GM12878 (cell line): ENCODE measurements at regions not wholly inside any gene's neighbourhood (a gene's known extent, or its start where the extent isn't known, plus 50 kb on each side); places are given as distances from the start of the nearest gene placed in this dataset.

Source experiments
- ATAC-seq: fragments of 200-7000 bp; cut with Tn5 transposase; 3 replicates; pipeline ENCODE4 v1.9.1; 2020; ENCODE audit warnings: mild to moderate bottlenecking, moderate library complexity
- BruUV-seq: library from RNA; stranded (reverse); fragments of 400-500 nt; replicated peaks from 2 replicates; lab custom pipeline; 2021; lab: Mats Ljungman, UMichigan
- CTCF ChIA-PET: fragments of 300-600 bp; sonication (Branson Sonifier 250); formaldehyde crosslinking; extraction: SDS; loops from one replicate; lab custom pipeline; 2021; ENCODE audit warnings: inconsistent platforms; lab: Yijun Ruan, JAX
- POLR2A ChIA-PET: fragments of 350-600 bp; formaldehyde crosslinking; extraction: SDS; loops from one replicate; lab custom pipeline; 2021; ENCODE audit warnings: inconsistent platforms; lab: Charles Lee
- RAD21 ChIA-PET: fragments of 300-600 bp; sonication (Branson Sonifier 250); formaldehyde crosslinking; loops from one replicate; lab custom pipeline; 2023; ENCODE audit warnings: antibody characterized with exemption; ENCODE audit not compliant: unreplicated experiment; lab: Charles Lee
- SMC1A ChIA-PET: fragments of 300-600 bp; sonication (Branson Sonifier 250); formaldehyde crosslinking; loops from one replicate; lab custom pipeline; 2023; ENCODE audit not compliant: unreplicated experiment, uncharacterized antibody; lab: Charles Lee
- DNase-seq: peaks from one replicate; pipeline ENCODE4 v3.0.0-alpha.2; 2011; ENCODE audit warnings: low read depth, low spot score
- FAIRE-seq: peaks from 3 replicates; lab custom pipeline; 2011; peaks lifted over from hg19 to GRCh38; lab: Jason Lieb, UNC
- H2AFZ ChIP-seq: 2 replicates; pipeline ENCODE4 v1.6.0; 2011; ENCODE audit warnings: low read depth, low read length, control low read depth; ENCODE audit not compliant: control insufficient read depth
- H3K27ac ChIP-seq: 2 replicates; pipeline ENCODE4 v1.5.1; 2011; ENCODE audit warnings: control low read depth; ENCODE audit not compliant: control insufficient read depth, insufficient read depth
- H3K27me3 ChIP-seq, 2 experiments: replicated peaks in 1 of 2; 2 replicates each; pipeline versions ENCODE4 v1.6.0 to v1.6.1; 2011; ENCODE audit warnings: low read length in 1 of 2; ENCODE audit not compliant: control insufficient read depth in 2 of 2, insufficient read depth in 2 of 2
- H3K36me3 ChIP-seq, 2 experiments: 2 replicates each; pipeline ENCODE4 v1.5.1; 2011; ENCODE audit warnings: low read length in 1 of 2; ENCODE audit not compliant: control insufficient read depth in 2 of 2, insufficient read depth in 2 of 2
- H3K4me1 ChIP-seq: 2 replicates; pipeline ENCODE4 v1.6.1; 2011; ENCODE audit warnings: mild to moderate bottlenecking, low read length, moderate library complexity, mixed read lengths; ENCODE audit not compliant: control insufficient read depth, insufficient read depth
- H3K4me2 ChIP-seq: 2 replicates; pipeline ENCODE4 v1.6.0; 2011; ENCODE audit warnings: control low read depth; ENCODE audit not compliant: control insufficient read depth, insufficient read depth
- H3K4me3 ChIP-seq: fragments of 200-600 bp; sonication (generic); 2 replicates; pipeline ENCODE4 v1.5.1; 2016
- H3K79me2 ChIP-seq: 2 replicates; pipeline ENCODE4 v1.6.0; 2011; ENCODE audit warnings: low read length; ENCODE audit not compliant: control insufficient read depth, insufficient read depth
- H3K9ac ChIP-seq: 2 replicates; pipeline ENCODE4 v1.8.0; 2011; ENCODE audit warnings: low read length, control low read depth, mixed read lengths; ENCODE audit not compliant: control insufficient read depth, insufficient read depth
- H3K9me3 ChIP-seq: replicated peaks from 3 replicates; pipeline ENCODE4 v1.5.1; 2011; ENCODE audit warnings: mild to moderate bottlenecking, low read length; ENCODE audit not compliant: control insufficient read depth, insufficient read depth
- H4K20me1 ChIP-seq: 2 replicates; pipeline ENCODE4 v1.6.0; 2011; ENCODE audit not compliant: control insufficient read depth, insufficient read depth
- DPF2 ChIP-seq: fragments of 450-650 bp; IDR thresholded peaks from 2 replicates; pipeline ENCODE4 v1.6.1; 2017; ENCODE audit warnings: mild to moderate bottlenecking
- FOXM1 ChIP-seq: IDR thresholded peaks from 2 replicates; pipeline ENCODE4 v1.6.1; 2012; ENCODE audit warnings: low read depth, mild to moderate bottlenecking, inconsistent platforms, low read length, moderate library complexity
- HDGF ChIP-seq: fragments of 450-650 bp; IDR thresholded peaks from 2 replicates; pipeline ENCODE4 v1.6.1; 2016; ENCODE audit warnings: antibody characterized with exemption
- IKZF2 ChIP-seq, 2 experiments: fragments of 450-650 bp; IDR thresholded peaks; 2 replicates each; pipeline ENCODE4 v1.6.1; 2017; ENCODE audit warnings: mild to moderate bottlenecking in 2 of 2, moderate library complexity in 2 of 2
- IRF4 ChIP-seq: IDR thresholded peaks from 2 replicates; pipeline ENCODE4 v1.6.1; 2011; ENCODE audit warnings: low read depth, low read length
- JUND ChIP-seq: IDR thresholded peaks from 2 replicates; pipeline ENCODE4 v1.6.1; 2012; ENCODE audit warnings: low read depth, mild to moderate bottlenecking, low read length, improper control_type of control experiment, moderate library complexity
- LARP7 ChIP-seq: fragments of 450-650 bp; IDR thresholded peaks from 2 replicates; pipeline ENCODE4 v1.6.1; 2017; ENCODE audit warnings: mild to moderate bottlenecking
- NFIC ChIP-seq: IDR thresholded peaks from 2 replicates; pipeline ENCODE4 v1.6.1; 2012; ENCODE audit warnings: low read depth, mild to moderate bottlenecking, inconsistent platforms, low read length, moderate library complexity
- NFYA ChIP-seq: IDR thresholded peaks from 2 replicates; pipeline ENCODE4 v1.6.1; 2011; ENCODE audit warnings: low read depth, mild to moderate bottlenecking, low read length, improper control_type of control experiment, borderline replicate concordance
- SMARCA5 ChIP-seq: fragments of 450-650 bp; IDR thresholded peaks from 2 replicates; pipeline ENCODE4 v1.6.1; 2017; ENCODE audit warnings: mild to moderate bottlenecking
- TARDBP ChIP-seq: IDR thresholded peaks from 2 replicates; pipeline ENCODE4 v1.6.1; 2016; ENCODE audit warnings: borderline replicate concordance
- TBL1XR1 ChIP-seq: IDR thresholded peaks from 2 replicates; pipeline ENCODE4 v1.6.1; 2012; ENCODE audit warnings: low read depth, low read length, improper control_type of control experiment
- YY1 ChIP-seq: IDR thresholded peaks from 2 replicates; pipeline ENCODE4 v1.6.1; 2011; ENCODE audit warnings: low read depth, mild to moderate bottlenecking, low read length
- ZNF622 ChIP-seq: fragments of 450-650 bp; IDR thresholded peaks from 2 replicates; pipeline ENCODE4 v1.6.1; 2017; ENCODE audit warnings: mild to moderate bottlenecking, inconsistent platforms
- WGBS: methylation state at CpG from one replicate; pipeline ENCODE4 v1.1.6; 2016; ENCODE audit warnings: low lambda C conversion rate; ENCODE audit not compliant: insufficient replicate concordance, insufficient coverage; ENCODE audit errors: missing lambda C conversion rate; 5-methylcytosine and 5-hydroxymethylcytosine counted together
- in situ Hi-C: fragments of 300-500 bp; cut with MboI; formaldehyde crosslinking; loops from 9 replicates; pipeline ENCODE4 v1.14.3; 2018; ENCODE audit warnings: mixed read lengths
- intact Hi-C: fragments of 100-400 bp; cut with micrococcal nuclease; formaldehyde crosslinking; loops from one replicate; pipeline ENCODE4 v1.14.2; 2022; ENCODE audit not compliant: unreplicated experiment
- TF ChIP-seq, protein P1 (sequence below): fragments of 450-650 bp; formaldehyde crosslinking; IDR thresholded peaks from 2 replicates; pipeline ENCODE4 v1.5.0; 2022; ENCODE audit warnings: mild to moderate bottlenecking, missing genetic modification characterization

DNA sequence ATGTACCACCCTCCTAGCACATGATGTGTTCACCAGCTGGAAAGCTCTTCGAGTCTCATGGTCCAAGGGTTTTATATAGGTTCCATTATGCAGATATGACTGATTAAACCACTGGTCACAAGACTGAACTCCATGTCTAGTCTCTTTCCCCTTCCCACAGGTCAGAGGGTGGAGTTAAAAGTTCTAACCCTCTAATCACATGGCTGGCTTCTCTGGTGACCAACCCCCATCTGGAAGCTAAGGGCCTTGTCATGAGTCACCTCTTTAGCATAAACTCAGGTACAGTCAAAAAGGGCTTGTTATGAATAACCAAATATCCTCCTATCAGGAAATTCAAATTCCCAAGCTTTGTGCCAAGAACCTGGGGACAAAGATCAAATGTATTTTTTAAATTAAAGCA, 52.0 kb upstream of the KLHL31 start:
- ChIA-PET POLR2A (interaction anchor here (0.6 kb wide), 1 partner anchor 550 kb away, joined by 7 read pairs; no protein-coding TSS in a partner anchor), SMC1A (interaction anchor here (1.5 kb wide), 1 partner anchor 8 kb away, joined by 4 read pairs; no protein-coding TSS in a partner anchor)
- no peak overlapping the region for H3K9ac ChIP-seq
- WGBS, result 0% methylated on average over 1 of the region's 1 CpG
- no peaks in the 10 kb centered on the region for H3K79me2 ChIP-seq
- in situ Hi-C loops, result no loop called here
- TF ChIP-seq, protein P1, sequence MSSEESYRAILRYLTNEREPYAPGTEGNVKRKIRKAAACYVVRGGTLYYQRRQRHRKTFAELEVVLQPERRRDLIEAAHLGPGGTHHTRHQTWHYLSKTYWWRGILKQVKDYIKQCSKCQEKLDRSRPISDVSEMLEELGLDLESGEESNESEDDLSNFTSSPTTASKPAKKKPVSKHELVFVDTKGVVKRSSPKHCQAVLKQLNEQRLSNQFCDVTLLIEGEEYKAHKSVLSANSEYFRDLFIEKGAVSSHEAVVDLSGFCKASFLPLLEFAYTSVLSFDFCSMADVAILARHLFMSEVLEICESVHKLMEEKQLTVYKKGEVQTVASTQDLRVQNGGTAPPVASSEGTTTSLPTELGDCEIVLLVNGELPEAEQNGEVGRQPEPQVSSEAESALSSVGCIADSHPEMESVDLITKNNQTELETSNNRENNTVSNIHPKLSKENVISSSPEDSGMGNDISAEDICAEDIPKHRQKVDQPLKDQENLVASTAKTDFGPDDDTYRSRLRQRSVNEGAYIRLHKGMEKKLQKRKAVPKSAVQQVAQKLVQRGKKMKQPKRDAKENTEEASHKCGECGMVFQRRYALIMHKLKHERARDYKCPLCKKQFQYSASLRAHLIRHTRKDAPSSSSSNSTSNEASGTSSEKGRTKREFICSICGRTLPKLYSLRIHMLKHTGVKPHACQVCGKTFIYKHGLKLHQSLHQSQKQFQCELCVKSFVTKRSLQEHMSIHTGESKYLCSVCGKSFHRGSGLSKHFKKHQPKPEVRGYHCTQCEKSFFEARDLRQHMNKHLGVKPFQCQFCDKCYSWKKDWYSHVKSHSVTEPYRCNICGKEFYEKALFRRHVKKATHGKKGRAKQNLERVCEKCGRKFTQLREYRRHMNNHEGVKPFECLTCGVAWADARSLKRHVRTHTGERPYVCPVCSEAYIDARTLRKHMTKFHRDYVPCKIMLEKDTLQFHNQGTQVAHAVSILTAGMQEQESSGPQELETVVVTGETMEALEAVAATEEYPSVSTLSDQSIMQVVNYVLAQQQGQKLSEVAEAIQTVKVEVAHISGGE (CRISPR knock-in tag), result no peak
- no peak for TF ChIP-seq IKZF2 (IDR thresholded peaks at IDR 0.05)
- no peak for TF ChIP-seq DPF2
- no peak for TF ChIP-seq IRF4
- no peak for TF ChIP-seq ZNF622
- TF ChIP-seq SMARCA5, result no peak
- no peak for TF ChIP-seq NFIC
- no peak for TF ChIP-seq YY1
- TF ChIP-seq NFYA, result no peak
- TF ChIP-seq LARP7, result no peak
- no peak for TF ChIP-seq TBL1XR1
- no peak for TF ChIP-seq FOXM1
- no peak for TF ChIP-seq JUND
- TF ChIP-seq TARDBP, result no peak
- TF ChIP-seq HDGF, result no peak
- TF ChIP-seq, all 136 proteins: peak for 0
- BruUV-seq, result no TSS peak
- Histone ChIP-seq H3K27me3 (no peaks in the 10 kb centered on the region; a peak in 2 of 4 replicates), H3K9me3 (no peaks in the 10 kb centered on the region), H3K4me3 (no peak overlapping the region), H3K27ac (no peak overlapping the region), H3K4me1 (no peaks in the 10 kb centered on the region), H4K20me1 (no peaks in the 10 kb centered on the region), H3K36me3 (no peaks in the 10 kb centered on the region), H2AFZ (no peak overlapping the region), H3K4me2 (no peak overlapping the region)
- DNase-seq, result no peak
- ChIA-PET RAD21 (interaction anchor here (1.0 kb wide), 1 partner anchor 225 kb away, joined by 4 read pairs; no protein-coding TSS in a partner anchor), CTCF (interaction anchor here (0.5 to 4.0 kb wide), 8 partner anchors 8 to 239 kb away, joined by 3 to 88 read pairs (median 5); no protein-coding TSS in a partner anchor)
- intact Hi-C loops, result no loop called here
- no peak for ATAC-seq
- no peak for FAIRE-seq
